Natural killer cell (primary cell): ENCODE measurements at regions not wholly inside any gene's neighbourhood (a gene's known extent, or its start where the extent isn't known, plus 50 kb on each side); places are given as distances from the start of the nearest gene placed in this dataset.

Experiments used
- ATAC-seq, 3 donors: fragments of 150-1000 bp in 2 of 3; fragments of 200-7000 bp in 1 of 3; cut with Tn5 transposase; 1 replicate in 1 of 3; 2 replicates in 2 of 3; pipeline ENCODE4 v1.10.0; 2021; ENCODE audit warnings: mild to moderate bottlenecking in 2 of 3, moderate library complexity in 2 of 3
- DNase-seq, 2 donors: peaks; one replicate each; pipeline versions ENCODE4 v3.0.0 to v3.0.0-alpha.2; 2013 to 2021; ENCODE audit warnings: mixed read lengths in 1 of 2
- H3K27ac ChIP-seq: one replicate; pipeline ENCODE4 v1.5.1; 2013; ENCODE audit warnings: mild to moderate bottlenecking, low read length
- H3K27me3 ChIP-seq: one replicate; pipeline ENCODE4 v1.6.1; 2013; ENCODE audit warnings: low read length; ENCODE audit not compliant: control insufficient read depth, insufficient read depth
- H3K36me3 ChIP-seq: one replicate; pipeline ENCODE4 v1.6.1; 2013; ENCODE audit warnings: low read length; ENCODE audit not compliant: control insufficient read depth, insufficient read depth
- H3K4me1 ChIP-seq: one replicate; pipeline ENCODE4 v1.6.1; 2013; ENCODE audit warnings: low read length; ENCODE audit not compliant: control insufficient read depth, insufficient read depth
- H3K4me3 ChIP-seq: one replicate; pipeline ENCODE4 v1.5.1; 2013; ENCODE audit warnings: low read length
- H3K9me3 ChIP-seq: one replicate; pipeline ENCODE4 v1.6.1; 2013; ENCODE audit warnings: low read length; ENCODE audit not compliant: control insufficient read depth, insufficient read depth
- H3K27ac Mint-ChIP-seq, 2 donors: one replicate each; pipeline ENCODE4 v1.8.0; 2022; ENCODE audit warnings: mild to moderate bottlenecking in 2 of 2, mixed read lengths in 2 of 2, moderate library complexity in 1 of 2
- H3K27me3 Mint-ChIP-seq, 2 donors: one replicate each; pipeline ENCODE4 v1.8.0; 2022; ENCODE audit warnings: low read depth in 2 of 2, mixed read lengths in 2 of 2
- H3K36me3 Mint-ChIP-seq: one replicate; pipeline ENCODE4 v1.8.0; 2022; ENCODE audit warnings: mixed read lengths
- H3K4me1 Mint-ChIP-seq, 2 donors: one replicate each; pipeline ENCODE4 v1.8.0; 2022; ENCODE audit warnings: mixed read lengths in 2 of 2
- H3K4me3 Mint-ChIP-seq: one replicate; pipeline ENCODE4 v1.8.0; 2022; ENCODE audit warnings: mild to moderate bottlenecking, moderate library complexity, mixed read lengths
- H3K9me3 Mint-ChIP-seq, 2 donors: one replicate each; pipeline ENCODE4 v1.8.0; 2022; ENCODE audit warnings: mixed read lengths in 2 of 2
- CTCF ChIP-seq: fragments of 200-600 bp; IDR thresholded peaks from one replicate; pipeline ENCODE4 v1.8.0; 2022; ENCODE audit warnings: antibody characterized with exemption
- WGBS: methylation state at CpG from one replicate; pipeline ENCODE4 v1.1.7; 2013; ENCODE audit warnings: missing lambda C conversion rate; ENCODE audit not compliant: insufficient coverage; 5-methylcytosine and 5-hydroxymethylcytosine counted together
- intact Hi-C: fragments of 100-400 bp; cut with micrococcal nuclease; formaldehyde crosslinking; loops from one replicate; pipeline ENCODE4 v1.14.2; 2022

DNA sequence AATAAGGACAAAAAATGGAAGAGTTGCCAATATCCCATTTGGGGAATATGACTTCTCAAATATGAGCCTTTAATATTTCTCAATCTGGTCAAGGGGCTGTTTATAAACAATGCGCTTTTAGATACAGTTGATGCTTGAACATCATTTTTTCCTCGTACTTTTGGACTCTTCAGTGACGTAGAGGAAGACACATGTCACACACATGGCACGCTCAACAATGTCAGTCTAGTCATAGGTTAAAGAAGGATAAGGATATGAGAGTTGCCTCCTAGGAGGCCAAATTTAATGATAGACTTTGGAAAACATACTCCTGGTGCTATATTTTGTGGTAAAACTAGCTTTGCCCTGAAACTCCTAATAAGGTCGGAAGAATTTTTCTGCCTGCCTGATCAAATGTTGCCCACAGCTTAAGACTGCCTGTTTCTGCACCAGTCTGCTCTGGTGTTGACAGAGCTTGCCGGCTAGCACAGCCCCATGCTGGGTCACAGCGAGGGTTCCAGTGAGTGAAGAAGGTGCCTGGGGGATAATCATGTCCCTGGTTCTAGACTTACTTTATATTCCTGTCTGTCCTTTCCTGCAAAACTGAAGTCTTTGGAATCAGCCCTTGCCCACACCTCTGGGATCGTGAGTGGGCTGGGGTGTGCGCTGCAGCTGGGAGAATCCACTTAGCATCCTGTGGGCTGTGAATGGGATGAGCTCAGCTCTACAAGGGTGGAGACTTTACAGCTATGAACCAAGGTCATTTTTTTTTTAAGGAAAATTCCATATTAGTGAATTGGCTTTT, 230.8 kb upstream of the IRX4 start:
- ATAC-seq (no peak), DNase-seq (no peak)
- no peaks in the 10 kb centered on the region for H3K4me1 Mint-ChIP-seq
- no peak overlapping the region for H3K4me3 Mint-ChIP-seq
- no peaks in the 10 kb centered on the region for H3K9me3 ChIP-seq
- 86% methylated on average over 9 of the region's 9 CpGs for WGBS
- no peaks in the 10 kb centered on the region for H3K4me1 ChIP-seq
- H3K4me3 ChIP-seq: no peak overlapping the region
- peaks cover 2 to 4% of the 10 kb centered on the region in 2 donors for H3K27me3 Mint-ChIP-seq
- no peaks in the 10 kb centered on the region for H3K36me3 Mint-ChIP-seq
- H3K9me3 Mint-ChIP-seq: no peaks in the 10 kb centered on the region
- intact Hi-C loops: no loop called here
- no peaks in the 10 kb centered on the region for H3K36me3 ChIP-seq
- no peak overlapping the region for H3K27ac ChIP-seq
- H3K27ac Mint-ChIP-seq: no peak overlapping the region
- no peak for TF ChIP-seq CTCF
- no peaks in the 10 kb centered on the region for H3K27me3 ChIP-seq

DNA sequence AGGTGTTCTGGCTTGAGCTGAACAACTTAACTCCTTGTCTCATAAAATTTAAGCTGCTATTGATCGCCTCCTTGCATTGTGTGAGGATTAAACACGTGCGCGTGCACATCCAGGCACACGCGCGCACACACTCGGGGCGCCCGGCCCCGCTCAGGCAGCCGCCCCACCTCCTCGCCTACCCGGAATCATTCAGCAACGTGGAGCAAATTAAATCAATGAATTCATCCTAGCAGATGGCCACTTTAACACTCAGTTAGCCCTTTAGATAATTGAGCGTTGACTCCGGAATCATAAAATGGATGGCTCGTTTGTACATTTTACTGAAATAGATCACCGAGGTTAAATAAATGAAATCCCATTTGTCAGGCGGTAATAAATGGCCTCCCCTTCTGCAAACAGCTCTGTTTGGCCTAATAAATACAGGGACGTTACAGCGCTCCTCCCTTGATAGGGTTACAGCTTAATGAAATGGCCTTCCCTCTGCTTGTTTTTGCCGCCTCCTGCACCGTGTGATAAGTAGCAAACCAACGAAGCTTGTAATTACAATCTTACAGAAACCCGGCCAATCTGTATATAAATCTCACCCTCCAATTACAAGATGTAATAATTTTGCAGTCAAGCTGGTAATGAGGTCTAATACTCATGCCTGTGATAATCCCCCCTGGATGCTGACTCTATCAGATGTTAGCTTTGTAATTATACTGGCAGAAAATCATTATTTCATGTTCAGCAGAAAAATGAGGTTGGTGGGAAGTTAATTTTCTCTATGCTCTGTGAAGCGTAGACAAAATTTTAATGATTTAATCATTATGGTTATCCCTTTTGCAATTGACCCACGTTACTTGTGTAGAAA, 229.7 kb upstream of the IRX4 start:
- no peaks in the 10 kb centered on the region for H3K9me3 Mint-ChIP-seq
- 89% methylated on average over 28 of the region's 28 CpGs for WGBS
- H3K4me3 Mint-ChIP-seq: no peak overlapping the region
- peaks cover 0 to 2% of the 10 kb centered on the region in 2 donors for H3K27me3 Mint-ChIP-seq
- ATAC-seq (no peak), DNase-seq (no peak)
- Histone ChIP-seq H3K9me3 (no peaks in the 10 kb centered on the region), H3K27me3 (no peaks in the 10 kb centered on the region), H3K36me3 (no peaks in the 10 kb centered on the region), H3K4me1 (no peaks in the 10 kb centered on the region), H3K4me3 (no peak overlapping the region), H3K27ac (no peak overlapping the region)
- H3K27ac Mint-ChIP-seq: no peak overlapping the region
- TF ChIP-seq CTCF: no peak
- H3K4me1 Mint-ChIP-seq: no peaks in the 10 kb centered on the region
- intact Hi-C loops: no loop called here
- H3K36me3 Mint-ChIP-seq: no peaks in the 10 kb centered on the region

DNA sequence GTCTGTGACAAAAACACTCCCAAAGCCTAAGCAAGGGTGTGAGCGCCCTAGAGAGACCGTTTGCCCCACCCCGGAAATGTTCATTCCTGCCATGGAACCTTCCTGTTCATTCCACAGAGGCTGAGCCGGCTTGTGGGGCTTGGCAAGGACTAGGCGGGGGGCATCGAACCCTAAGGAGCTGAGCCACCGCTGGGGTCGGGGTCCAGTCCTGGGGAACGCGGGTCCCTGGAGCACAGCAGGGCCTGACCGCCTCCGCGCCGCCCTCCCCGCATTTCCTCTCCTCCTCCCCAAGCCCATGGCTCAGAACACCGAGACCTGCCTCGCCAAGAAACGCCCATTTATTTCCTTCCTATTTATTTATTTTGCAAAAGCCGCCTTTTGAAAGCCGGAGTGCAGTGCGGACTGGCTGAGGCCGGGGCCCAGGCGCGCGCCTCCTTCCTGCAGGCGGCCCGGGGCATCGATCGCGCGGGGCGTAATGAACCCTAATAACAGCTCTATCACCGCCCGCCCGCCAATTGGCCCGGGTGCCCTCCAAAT, 228.9 kb upstream of the IRX4 start:
- intact Hi-C loops: no loop called here
- no peak for TF ChIP-seq CTCF
- peaks cover 0 to 2% of the 10 kb centered on the region in 2 donors for H3K27me3 Mint-ChIP-seq
- H3K4me3 Mint-ChIP-seq: no peak overlapping the region
- no peaks in the 10 kb centered on the region for H3K9me3 Mint-ChIP-seq
- H3K4me3 ChIP-seq: no peak overlapping the region
- H3K36me3 Mint-ChIP-seq: no peaks in the 10 kb centered on the region
- ATAC-seq: no peak
- H3K27ac ChIP-seq: no peak overlapping the region
- no peak for DNase-seq
- H3K4me1 Mint-ChIP-seq: no peaks in the 10 kb centered on the region
- H3K9me3 ChIP-seq: no peaks in the 10 kb centered on the region
- H3K27ac Mint-ChIP-seq: no peak overlapping the region
- H3K4me1 ChIP-seq: no peaks in the 10 kb centered on the region
- H3K27me3 ChIP-seq: no peaks in the 10 kb centered on the region
- no peaks in the 10 kb centered on the region for H3K36me3 ChIP-seq
- 89% methylated on average over 36 of the region's 36 CpGs for WGBS
